ENCODE measurements at regions not wholly inside any gene's neighbourhood (a gene's known extent, or its start where the extent isn't known, plus 50 kb on each side); places are given as distances from the start of the nearest gene placed in this dataset.

GRCh38 chr3:27844052-27844675, 122.0 kb upstream of the EOMES start:
- TF ChIP-seq, protein P1, sequence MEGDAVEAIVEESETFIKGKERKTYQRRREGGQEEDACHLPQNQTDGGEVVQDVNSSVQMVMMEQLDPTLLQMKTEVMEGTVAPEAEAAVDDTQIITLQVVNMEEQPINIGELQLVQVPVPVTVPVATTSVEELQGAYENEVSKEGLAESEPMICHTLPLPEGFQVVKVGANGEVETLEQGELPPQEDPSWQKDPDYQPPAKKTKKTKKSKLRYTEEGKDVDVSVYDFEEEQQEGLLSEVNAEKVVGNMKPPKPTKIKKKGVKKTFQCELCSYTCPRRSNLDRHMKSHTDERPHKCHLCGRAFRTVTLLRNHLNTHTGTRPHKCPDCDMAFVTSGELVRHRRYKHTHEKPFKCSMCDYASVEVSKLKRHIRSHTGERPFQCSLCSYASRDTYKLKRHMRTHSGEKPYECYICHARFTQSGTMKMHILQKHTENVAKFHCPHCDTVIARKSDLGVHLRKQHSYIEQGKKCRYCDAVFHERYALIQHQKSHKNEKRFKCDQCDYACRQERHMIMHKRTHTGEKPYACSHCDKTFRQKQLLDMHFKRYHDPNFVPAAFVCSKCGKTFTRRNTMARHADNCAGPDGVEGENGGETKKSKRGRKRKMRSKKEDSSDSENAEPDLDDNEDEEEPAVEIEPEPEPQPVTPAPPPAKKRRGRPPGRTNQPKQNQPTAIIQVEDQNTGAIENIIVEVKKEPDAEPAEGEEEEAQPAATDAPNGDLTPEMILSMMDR (IDR thresholded peaks at IDR 0.05), result no peak
- TF ChIP-seq POLR2A (IDR thresholded peaks at IDR 0.05), result no peak
